ENCODE measurements at regions not wholly inside any gene's neighbourhood (a gene's known extent, or its start where the extent isn't known, plus 50 kb on each side); places are given as distances from the start of the nearest gene placed in this dataset.

DNA sequence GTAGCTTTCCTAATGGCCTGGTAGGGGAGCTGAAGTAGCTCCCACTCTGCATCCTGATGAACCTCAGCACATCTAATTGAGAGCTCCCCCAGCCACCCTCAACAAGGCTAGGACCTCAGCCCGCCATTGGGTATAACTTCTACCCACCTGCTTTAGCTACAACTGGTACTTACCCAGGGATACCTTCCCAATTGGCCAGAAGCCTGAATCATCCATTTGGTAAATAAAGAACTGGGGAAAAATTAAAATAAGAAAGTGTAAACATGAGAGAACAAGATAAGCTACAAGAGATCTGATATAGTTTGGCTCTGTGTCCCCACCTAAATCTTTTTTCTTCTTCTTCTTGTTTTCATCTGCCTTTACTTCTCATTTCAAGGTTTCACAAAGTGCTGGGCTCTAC, 372.0 kb downstream of the CMPK2 start:
- Mint-ChIP-seq H3K36me3 (no peaks in the 10 kb centered on the region), H3K4me3 (no peak overlapping the region), H3K4me1 (no peaks in the 10 kb centered on the region), H3K9me3 (ENCODE audit: low read depth) (no peaks in the 10 kb centered on the region), H3K27ac (no peak overlapping the region), H3K27me3 (no peaks in the 10 kb centered on the region)
- CTCF ChIA-PET = no interaction called here
- no peak for ATAC-seq
- no peak for DNase-seq

DNA sequence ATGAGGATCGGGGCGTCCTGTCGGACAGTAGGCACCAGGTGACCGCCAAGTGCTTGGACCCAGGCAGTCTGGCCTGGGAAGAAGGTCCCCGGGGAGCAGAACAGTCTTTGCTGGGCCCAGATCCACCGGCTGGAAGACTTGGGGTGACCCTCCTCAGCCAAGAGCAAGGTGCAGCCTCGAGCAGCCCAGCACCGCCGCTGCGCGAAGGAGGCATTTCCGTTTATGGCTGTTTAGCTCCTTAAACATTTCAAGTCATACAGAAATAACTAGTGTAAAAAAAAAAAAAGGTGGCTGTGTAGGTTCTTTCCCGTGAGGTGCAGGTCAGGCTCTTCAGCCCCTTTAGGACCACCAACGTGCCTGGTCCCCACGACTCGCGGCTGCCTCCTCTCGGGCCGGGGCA, 370.2 kb downstream of the CMPK2 start:
- no peaks in the 10 kb centered on the region for H3K4me1 Mint-ChIP-seq
- no peaks in the 10 kb centered on the region for H3K27me3 Mint-ChIP-seq
- no peak for ATAC-seq
- no peaks in the 10 kb centered on the region for H3K36me3 Mint-ChIP-seq
- CTCF ChIA-PET = no interaction called here
- H3K27ac Mint-ChIP-seq = no peak overlapping the region
- H3K9me3 Mint-ChIP-seq (ENCODE audit: low read depth) = no peaks in the 10 kb centered on the region
- H3K4me3 Mint-ChIP-seq = no peak overlapping the region
- no peak for DNase-seq

DNA sequence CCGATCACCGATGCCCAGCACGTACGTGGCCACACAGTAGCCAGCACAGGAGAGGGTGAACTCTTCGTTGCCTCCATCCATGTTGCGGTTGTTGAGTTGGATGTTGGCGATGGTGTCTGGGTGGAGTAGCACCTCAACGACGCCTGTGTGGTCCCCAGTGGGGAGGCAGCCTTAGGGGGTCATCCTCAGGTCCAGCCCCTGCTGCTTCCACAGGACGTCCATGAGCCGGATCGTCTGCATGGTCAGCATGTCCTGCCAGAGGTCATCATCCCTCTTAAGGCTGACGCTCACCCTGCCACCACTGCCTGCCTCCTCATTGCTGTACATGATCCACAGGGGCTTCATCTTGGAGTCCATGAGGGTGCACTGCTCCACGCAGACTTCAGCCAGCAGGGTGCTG, 369.3 kb downstream of the CMPK2 start:
- DNase-seq = no peak
- no peak for ATAC-seq
- Mint-ChIP-seq H3K27me3 (no peaks in the 10 kb centered on the region), H3K4me3 (no peak overlapping the region), H3K27ac (no peak overlapping the region), H3K4me1 (no peaks in the 10 kb centered on the region), H3K9me3 (ENCODE audit: low read depth) (no peaks in the 10 kb centered on the region), H3K36me3 (no peaks in the 10 kb centered on the region)
- CTCF ChIA-PET = no interaction called here

DNA sequence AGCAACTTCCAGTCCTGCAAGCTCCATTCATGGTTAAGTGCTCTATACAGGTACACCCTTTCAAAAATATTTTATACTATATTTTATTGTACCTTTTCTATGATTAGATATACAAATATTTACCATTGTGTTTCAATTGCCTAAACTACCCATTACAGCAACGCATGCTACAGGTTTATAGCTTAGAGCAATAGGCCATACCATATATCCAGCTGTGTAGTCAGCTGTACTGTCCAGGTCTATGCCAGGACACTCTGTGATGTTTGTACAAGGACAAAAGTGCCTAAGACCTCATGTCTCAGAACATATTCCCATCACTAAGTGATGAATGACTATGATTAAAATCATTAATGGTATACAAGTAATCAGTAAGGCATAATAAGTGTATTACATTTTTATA, 368.7 kb downstream of the CMPK2 start:
- Mint-ChIP-seq H3K4me1 (no peaks in the 10 kb centered on the region), H3K9me3 (ENCODE audit: low read depth) (no peaks in the 10 kb centered on the region), H3K27ac (no peak overlapping the region), H3K27me3 (no peaks in the 10 kb centered on the region), H3K4me3 (no peak overlapping the region), H3K36me3 (no peaks in the 10 kb centered on the region)
- ATAC-seq (no peak), DNase-seq (no peak)
- CTCF ChIA-PET = no interaction called here

DNA sequence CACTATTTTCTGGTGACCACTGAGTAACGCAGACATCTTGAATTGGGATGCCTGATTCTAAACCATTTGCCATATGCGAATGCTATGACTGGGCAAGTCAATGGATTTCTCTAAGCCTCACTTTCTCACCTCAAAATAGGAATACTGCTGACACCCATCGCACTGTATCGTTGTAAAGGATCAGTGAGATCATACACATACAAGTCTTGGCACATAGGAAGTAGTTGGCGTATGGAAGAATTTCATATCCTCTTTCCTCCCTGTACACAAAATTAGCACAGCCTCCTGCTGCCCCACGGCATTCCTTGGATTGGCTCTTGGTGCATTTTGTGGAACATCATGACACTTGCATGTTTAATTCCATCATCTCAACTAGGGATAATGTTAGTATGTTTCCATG, 366.9 kb downstream of the CMPK2 start:
- no peak overlapping the region for H3K27ac Mint-ChIP-seq
- H3K4me1 Mint-ChIP-seq = no peaks in the 10 kb centered on the region
- no peak overlapping the region for H3K4me3 Mint-ChIP-seq
- DNase-seq (no peak), ATAC-seq (no peak)
- H3K27me3 Mint-ChIP-seq = no peaks in the 10 kb centered on the region
- CTCF ChIA-PET = no interaction called here
- H3K9me3 Mint-ChIP-seq (ENCODE audit: low read depth) = no peaks in the 10 kb centered on the region
- no peaks in the 10 kb centered on the region for H3K36me3 Mint-ChIP-seq

DNA sequence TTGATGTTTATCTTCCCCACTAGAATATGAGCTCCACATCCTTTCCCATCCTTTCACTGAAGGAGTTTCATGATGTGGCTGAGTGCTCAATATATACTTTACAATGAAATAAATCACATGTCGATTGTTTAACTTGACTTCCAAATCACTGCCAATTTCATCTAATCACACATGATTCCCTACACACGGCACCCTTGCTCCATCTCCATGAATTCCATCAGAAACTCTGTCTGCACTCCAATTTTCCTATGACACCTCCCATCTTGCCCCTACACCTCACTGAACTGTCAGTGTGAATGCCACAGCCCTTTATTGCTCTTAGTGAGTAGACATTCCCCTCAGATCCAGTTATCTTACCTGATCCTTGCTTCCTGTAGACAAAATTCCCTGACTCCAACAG, 366.0 kb downstream of the CMPK2 start:
- H3K4me3 Mint-ChIP-seq = no peak overlapping the region
- H3K4me1 Mint-ChIP-seq = no peaks in the 10 kb centered on the region
- no peak for DNase-seq
- CTCF ChIA-PET = no interaction called here
- H3K27ac Mint-ChIP-seq = no peak overlapping the region
- no peak for ATAC-seq
- H3K36me3 Mint-ChIP-seq = no peaks in the 10 kb centered on the region
- H3K9me3 Mint-ChIP-seq (ENCODE audit: low read depth) = no peaks in the 10 kb centered on the region
- H3K27me3 Mint-ChIP-seq = no peaks in the 10 kb centered on the region

DNA sequence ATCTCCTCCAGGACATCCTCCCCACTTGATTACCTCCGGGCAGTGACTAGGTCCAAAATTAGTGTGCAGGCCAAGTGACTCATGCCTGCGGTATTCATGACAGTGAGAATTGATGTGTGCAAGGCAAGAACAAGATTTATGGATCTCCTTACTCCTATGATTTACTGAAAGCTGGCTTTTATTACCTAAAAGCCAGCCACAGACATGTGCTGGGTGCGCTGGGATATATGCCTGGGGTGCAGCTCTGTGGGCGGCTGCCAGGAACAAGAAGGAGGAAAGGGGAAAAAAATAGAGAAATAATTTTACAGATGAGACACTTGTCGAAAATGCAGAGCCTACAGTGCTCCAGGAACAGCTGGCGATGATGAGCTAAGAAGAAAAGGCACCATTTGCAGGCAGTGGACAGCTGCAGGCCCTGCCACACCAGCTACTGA, 359.3 kb downstream of the CMPK2 start:
- DNase-seq (no peak), ATAC-seq (no peak)
- Mint-ChIP-seq H3K4me1 (no peaks in the 10 kb centered on the region), H3K27ac (no peak overlapping the region), H3K4me3 (no peak overlapping the region), H3K27me3 (no peaks in the 10 kb centered on the region), H3K9me3 (ENCODE audit: low read depth) (no peaks in the 10 kb centered on the region), H3K36me3 (no peaks in the 10 kb centered on the region)
- CTCF ChIA-PET = no interaction called here

DNA sequence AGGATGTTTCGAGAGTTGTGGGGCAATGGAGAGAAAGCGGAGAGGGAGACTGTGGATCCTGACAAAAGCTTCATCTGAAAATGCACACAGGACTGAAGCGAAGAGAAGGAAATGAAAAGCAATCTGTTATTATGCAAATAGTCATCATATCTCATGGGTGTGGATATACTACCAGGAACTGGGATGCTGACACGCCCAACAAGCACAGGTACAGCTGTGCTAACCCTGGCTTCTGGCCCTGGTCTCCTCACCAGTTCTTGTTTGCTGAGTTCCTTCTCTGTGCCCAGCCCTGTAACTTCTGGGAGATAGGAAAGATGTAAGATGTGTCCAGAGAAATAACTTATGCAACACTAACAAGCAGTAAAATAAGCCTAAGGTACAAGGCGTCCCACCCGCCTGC, 358.8 kb downstream of the CMPK2 start:
- H3K9me3 Mint-ChIP-seq (ENCODE audit: low read depth) = no peaks in the 10 kb centered on the region
- ATAC-seq (no peak), DNase-seq (no peak)
- H3K27ac Mint-ChIP-seq = no peak overlapping the region
- H3K4me1 Mint-ChIP-seq = no peaks in the 10 kb centered on the region
- CTCF ChIA-PET = no interaction called here
- H3K27me3 Mint-ChIP-seq = no peaks in the 10 kb centered on the region
- H3K4me3 Mint-ChIP-seq = no peak overlapping the region
- no peaks in the 10 kb centered on the region for H3K36me3 Mint-ChIP-seq

DNA sequence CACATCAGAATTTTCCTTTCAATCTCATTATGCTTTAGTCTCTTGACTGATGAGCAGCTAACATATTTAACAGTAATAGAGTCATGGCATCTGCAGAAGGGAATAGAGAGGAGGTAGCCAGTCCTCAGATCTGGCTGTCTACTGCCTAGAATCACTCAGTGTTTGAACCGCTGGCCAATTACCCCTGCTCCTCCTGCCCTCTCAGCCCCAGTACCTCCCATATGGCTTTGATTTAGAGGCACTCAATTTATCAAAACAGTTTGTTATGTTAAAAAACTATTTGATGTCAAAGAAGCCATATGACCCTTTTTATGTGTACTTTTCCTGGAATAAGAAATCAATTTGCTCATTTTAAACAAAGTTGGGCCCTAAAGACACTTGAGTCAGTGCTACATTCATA, 355.2 kb downstream of the CMPK2 start:
- H3K4me3 Mint-ChIP-seq = no peak overlapping the region
- H3K36me3 Mint-ChIP-seq = no peaks in the 10 kb centered on the region
- CTCF ChIA-PET = no interaction called here
- no peaks in the 10 kb centered on the region for H3K9me3 Mint-ChIP-seq (ENCODE audit: low read depth)
- no peaks in the 10 kb centered on the region for H3K4me1 Mint-ChIP-seq
- DNase-seq (no peak), ATAC-seq (no peak)
- no peak overlapping the region for H3K27ac Mint-ChIP-seq
- no peaks in the 10 kb centered on the region for H3K27me3 Mint-ChIP-seq

DNA sequence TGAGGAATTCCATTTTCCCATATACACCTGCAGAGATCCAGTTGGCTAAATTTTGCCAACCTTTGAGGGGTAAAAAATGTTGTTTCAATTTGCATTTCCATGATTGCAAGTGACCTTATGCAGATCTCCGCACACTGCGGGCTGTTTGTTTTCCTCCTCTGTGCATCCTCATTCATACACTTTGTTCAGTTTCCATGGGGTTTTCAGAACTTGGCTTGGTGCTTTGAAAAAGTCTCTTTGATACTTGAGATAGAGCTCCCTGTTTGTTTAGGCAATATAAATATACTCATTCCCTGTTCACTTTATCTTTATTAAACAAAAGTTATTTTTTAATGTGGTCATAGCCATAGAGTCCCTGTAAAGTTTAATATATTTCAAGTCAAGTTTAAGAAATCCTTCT, 353.1 kb downstream of the CMPK2 start:
- Mint-ChIP-seq H3K27ac (no peak overlapping the region), H3K4me1 (no peaks in the 10 kb centered on the region), H3K9me3 (ENCODE audit: low read depth) (no peaks in the 10 kb centered on the region), H3K4me3 (no peak overlapping the region), H3K36me3 (no peaks in the 10 kb centered on the region), H3K27me3 (no peaks in the 10 kb centered on the region)
- DNase-seq (no peak), ATAC-seq (no peak)
- CTCF ChIA-PET = no interaction called here

DNA sequence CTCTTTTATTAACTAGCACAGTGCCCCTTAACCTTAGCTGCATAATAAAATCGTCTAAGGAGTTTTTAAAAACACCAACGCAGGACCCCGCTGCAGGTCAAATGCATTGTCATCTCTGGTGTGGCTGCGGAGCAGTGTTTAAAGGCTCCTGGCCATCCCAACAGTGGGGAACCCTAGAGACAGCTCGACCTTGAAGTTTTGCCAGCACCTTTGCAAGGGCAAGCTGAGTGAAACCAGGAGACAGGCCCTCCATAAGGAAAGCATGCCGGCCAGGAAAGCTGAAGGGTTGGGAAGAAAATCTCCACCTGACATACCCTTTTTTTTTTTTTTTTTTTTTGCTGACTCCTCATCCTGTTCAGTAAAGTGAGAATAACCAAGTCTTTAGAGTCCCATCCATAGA, 349.0 kb downstream of the CMPK2 start:
- Mint-ChIP-seq H3K4me1 (no peaks in the 10 kb centered on the region), H3K9me3 (ENCODE audit: low read depth) (no peaks in the 10 kb centered on the region), H3K27ac (no peak overlapping the region), H3K4me3 (no peak overlapping the region), H3K36me3 (no peaks in the 10 kb centered on the region), H3K27me3 (no peaks in the 10 kb centered on the region)
- ATAC-seq (no peak), DNase-seq (no peak)
- CTCF ChIA-PET = no interaction called here

DNA sequence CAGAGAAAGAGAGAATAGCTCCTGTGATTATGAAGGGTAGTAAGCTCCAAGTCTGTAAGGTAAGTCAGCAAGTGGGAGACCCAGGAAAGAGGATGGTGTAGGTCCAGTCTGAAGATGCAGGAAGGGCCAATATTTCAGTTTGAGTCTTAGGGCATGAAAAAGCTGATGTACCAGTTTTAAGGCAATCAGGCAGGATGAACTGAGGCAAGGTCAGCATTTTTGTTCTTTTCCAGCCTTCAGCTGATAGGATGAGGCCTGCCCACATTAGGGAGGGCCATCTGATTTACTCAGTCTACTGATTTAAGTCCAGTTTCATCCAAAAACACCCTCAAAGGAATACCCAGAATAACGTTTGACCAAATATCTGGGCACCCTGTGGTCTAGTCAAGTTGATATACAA, 347.3 kb downstream of the CMPK2 start:
- DNase-seq (no peak), ATAC-seq (no peak)
- H3K36me3 Mint-ChIP-seq = no peaks in the 10 kb centered on the region
- H3K27ac Mint-ChIP-seq = no peak overlapping the region
- no peaks in the 10 kb centered on the region for H3K9me3 Mint-ChIP-seq (ENCODE audit: low read depth)
- no peak overlapping the region for H3K4me3 Mint-ChIP-seq
- CTCF ChIA-PET = no interaction called here
- H3K27me3 Mint-ChIP-seq = no peaks in the 10 kb centered on the region
- H3K4me1 Mint-ChIP-seq = no peaks in the 10 kb centered on the region

DNA sequence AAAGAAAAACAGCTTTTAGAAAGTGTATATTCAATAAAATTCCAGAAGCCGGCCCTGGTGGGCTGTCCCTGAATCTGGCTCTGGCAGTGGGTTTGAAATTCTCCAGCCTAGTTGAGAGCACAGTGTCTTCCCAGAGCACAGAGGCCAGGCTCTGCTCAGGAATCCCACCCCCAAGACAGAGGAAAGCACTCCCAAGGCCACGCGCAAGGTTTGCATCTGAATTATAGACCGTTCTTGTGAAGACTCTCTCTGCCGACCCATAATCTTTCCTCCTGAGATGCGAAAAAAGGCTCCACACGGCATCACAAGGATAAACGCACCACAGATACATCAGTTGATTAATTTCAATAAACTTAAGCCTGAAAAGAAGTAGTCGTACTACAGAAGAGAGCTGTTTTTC, 342.2 kb downstream of the CMPK2 start:
- Mint-ChIP-seq H3K27me3 (no peaks in the 10 kb centered on the region), H3K4me1 (no peaks in the 10 kb centered on the region), H3K27ac (no peak overlapping the region), H3K4me3 (no peak overlapping the region), H3K36me3 (no peaks in the 10 kb centered on the region), H3K9me3 (ENCODE audit: low read depth) (no peaks in the 10 kb centered on the region)
- CTCF ChIA-PET = no interaction called here
- DNase-seq (no peak), ATAC-seq (no peak)

DNA sequence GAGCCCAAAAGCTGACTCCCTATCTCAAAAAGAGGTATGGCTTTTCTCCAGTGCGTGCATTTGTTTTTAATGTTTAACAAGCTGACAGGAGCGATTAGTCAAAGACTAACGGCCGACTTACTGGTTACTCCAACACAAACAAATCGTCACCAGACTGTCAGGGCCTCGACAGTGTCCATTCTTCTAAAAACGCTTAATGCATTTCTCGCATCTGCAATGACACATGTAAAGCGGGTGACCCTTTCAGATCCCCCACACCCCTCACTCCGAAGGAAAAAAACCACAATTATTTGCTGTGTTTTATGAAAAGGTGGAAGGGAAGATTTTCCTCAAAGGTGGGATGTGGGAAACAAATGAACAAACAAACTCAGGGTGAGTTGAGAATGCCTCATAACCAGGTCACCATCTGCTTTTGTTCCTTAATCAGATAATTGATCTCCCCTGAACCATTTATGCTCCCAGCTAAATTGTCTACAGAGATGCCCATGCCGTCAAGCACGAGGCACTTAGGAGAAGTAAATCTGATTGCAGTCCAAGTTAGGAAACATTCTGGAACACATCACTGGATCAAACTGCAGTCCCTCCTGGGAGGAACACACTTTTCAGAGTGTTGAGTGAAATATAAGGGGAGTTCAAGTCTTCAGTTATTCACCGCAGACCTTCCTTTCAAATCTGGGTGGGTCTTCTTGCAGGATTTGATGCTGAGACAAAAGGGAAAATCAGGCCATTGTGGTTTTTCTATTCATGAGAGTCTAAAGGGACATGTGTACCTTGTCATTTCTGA, 340.8 kb downstream of the CMPK2 start:
- Mint-ChIP-seq H3K27me3 (no peaks in the 10 kb centered on the region), H3K9me3 (ENCODE audit: low read depth) (no peaks in the 10 kb centered on the region), H3K4me1 (no peaks in the 10 kb centered on the region), H3K36me3 (no peaks in the 10 kb centered on the region), H3K27ac (no peak overlapping the region), H3K4me3 (no peak overlapping the region)
- ATAC-seq = no peak
- CTCF ChIA-PET = no interaction called here
- DNase-seq = no peak

DNA sequence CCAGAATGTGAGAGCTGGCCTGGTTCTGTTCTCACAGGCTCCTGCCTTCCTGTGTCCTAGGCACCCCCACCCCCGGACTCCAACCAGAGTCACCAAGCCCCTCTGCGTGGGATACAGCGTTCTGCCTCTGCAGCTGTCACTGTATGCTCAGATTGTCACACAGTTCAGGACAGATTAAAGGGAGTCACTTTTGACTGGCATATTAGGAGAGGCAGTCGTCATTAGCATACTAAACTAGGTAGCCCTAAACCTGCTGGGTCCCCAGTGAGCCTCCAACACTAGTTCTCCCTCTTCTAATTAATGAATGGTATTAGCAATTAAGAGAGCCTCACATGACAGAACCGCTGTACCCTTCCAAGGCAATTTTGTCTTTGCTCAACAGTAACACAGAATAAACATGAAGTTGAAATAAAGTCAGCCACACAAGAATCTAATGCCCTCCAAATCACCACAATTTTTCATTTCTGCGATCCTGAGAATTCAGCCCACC, 340.2 kb downstream of the CMPK2 start:
- ATAC-seq = no peak

More for the DNA sequence above, 340.2 kb downstream of the CMPK2 start:
- Mint-ChIP-seq H3K27me3 (no peaks in the 10 kb centered on the region), H3K36me3 (no peaks in the 10 kb centered on the region), H3K4me3 (no peak overlapping the region), H3K4me1 (no peaks in the 10 kb centered on the region), H3K9me3 (ENCODE audit: low read depth) (no peaks in the 10 kb centered on the region), H3K27ac (no peak overlapping the region)
- DNase-seq = no peak
- CTCF ChIA-PET = no interaction called here

Measured in activated CD8-positive, alpha-beta memory T cell treated with anti-CD3 and anti-CD28 coated beads, Interleukin-2, amount 10 ng/mL, durations not matched to agents 7 days and 5 days (primary cell).